ENCODE measurements at regions not wholly inside any gene's neighbourhood (a gene's known extent, or its start where the extent isn't known, plus 50 kb on each side); places are given as distances from the start of the nearest gene placed in this dataset.

GRCh38 chr3:147130461-147130860 lies 275.9 kb downstream of the ZIC4 start:
- TF ChIP-seq POLR2A (IDR thresholded peaks at IDR 0.05), result no peak
- TF ChIP-seq CTCF (IDR thresholded peaks at IDR 0.05), result no peak
- TF ChIP-seq POLR2AphosphoS5 (IDR thresholded peaks at IDR 0.05), result no peak
- TF ChIP-seq EP300 (IDR thresholded peaks at IDR 0.05), result no peak

Data from gastroesophageal sphincter (tissue), 3 donors.